H1 (cell line): ENCODE measurements at regions not wholly inside any gene's neighbourhood (a gene's known extent, or its start where the extent isn't known, plus 50 kb on each side); places are given as distances from the start of the nearest gene placed in this dataset.

Experiments
- CTCF ChIP-seq, 3 experiments: IDR thresholded peaks; 1 replicate in 2 of 3; 2 replicates in 1 of 3; pipeline versions ENCODE4 v1.5.1 to v1.6.1; 2011; ENCODE audit warnings: low read length in 3 of 3, mild to moderate bottlenecking in 3 of 3, inconsistent platforms in 2 of 3, low read depth in 1 of 3, moderate library complexity in 1 of 3; ENCODE audit not compliant: insufficient read depth in 1 of 3; ENCODE audit errors: control extremely low read depth in 1 of 3
- EGR1 ChIP-seq: IDR thresholded peaks from 2 replicates; pipeline ENCODE4 v1.6.1; 2011; ENCODE audit warnings: low read depth, low read length, borderline replicate concordance
- NANOG ChIP-seq: IDR thresholded peaks from 2 replicates; pipeline ENCODE4 v1.6.1; 2011; ENCODE audit warnings: low read length, low read depth, mild to moderate bottlenecking, inconsistent platforms; ENCODE audit not compliant: insufficient read depth, poor library complexity, severe bottlenecking
- RFX5 ChIP-seq: IDR thresholded peaks from 2 replicates; pipeline ENCODE4 v1.6.1; 2011; ENCODE audit warnings: low read depth, low read length, improper control_type of control experiment, borderline replicate concordance

- no peak for TF ChIP-seq EGR1
- TF ChIP-seq CTCF (IDR thresholded peaks at IDR 0.05; ENCODE audit: control extremely low read depth in 1 of 3, insufficient read depth in 1 of 3, low read depth in 1 of 3, low read length in 3 of 3): no peak
- TF ChIP-seq NANOG: no peak
- TF ChIP-seq RFX5: no peak
Measured at GRCh38 chr15:83380059-83380458, 67.1 kb upstream of the SH3GL3 start.
